ENCODE measurements at regions not wholly inside any gene's neighbourhood (a gene's known extent, or its start where the extent isn't known, plus 50 kb on each side); places are given as distances from the start of the nearest gene placed in this dataset.

GRCh38 chr12:115872919-115873357 is 404.6 kb downstream of the MED13L start:
- TF ChIP-seq CTCF (IDR thresholded peaks at IDR 0.05), result no peak
- H3K27ac Mint-ChIP-seq, result no peak overlapping the region
- DNase-seq (no peak), ATAC-seq (no peak)
- no peak overlapping the region for H3K4me3 Mint-ChIP-seq
- CTCF ChIA-PET, result interaction anchor here (0.9 kb wide), 1 partner anchor 19 kb away, joined by 3 read pairs; no protein-coding TSS in a partner anchor
- no peaks in the 10 kb centered on the region for H3K4me1 Mint-ChIP-seq (ENCODE audit: low read depth)
- no peaks in the 10 kb centered on the region for H3K9me3 Mint-ChIP-seq
- POLR2A ChIA-PET, result interaction anchor here (0.5 kb wide), 1 partner anchor 296 kb away, joined by 3 read pairs; no protein-coding TSS in a partner anchor
- peaks cover 21% of the 10 kb centered on the region for H3K27me3 Mint-ChIP-seq
- no peaks in the 10 kb centered on the region for H3K36me3 Mint-ChIP-seq (ENCODE audit: low read depth)
- intact Hi-C loops (cut with micrococcal nuclease), result no loop called here

GRCh38 chr12:115872212-115872611 is 405.3 kb downstream of the MED13L start:
- H3K4me1 Mint-ChIP-seq (ENCODE audit: low read depth), result no peaks in the 10 kb centered on the region
- H3K9me3 Mint-ChIP-seq, result no peaks in the 10 kb centered on the region
- CTCF ChIA-PET, result interaction anchor here (1.5 kb wide), 1 partner anchor 12 kb away, joined by 4 read pairs; no protein-coding TSS in a partner anchor
- POLR2A ChIA-PET, result no interaction called here
- no peaks in the 10 kb centered on the region for H3K36me3 Mint-ChIP-seq (ENCODE audit: low read depth)
- intact Hi-C loops (cut with micrococcal nuclease), result no loop called here
- no peak for TF ChIP-seq CTCF (IDR thresholded peaks at IDR 0.05)
- peaks cover 21% of the 10 kb centered on the region for H3K27me3 Mint-ChIP-seq
- ATAC-seq (no peak), DNase-seq (no peak)
- no peak overlapping the region for H3K27ac Mint-ChIP-seq
- H3K4me3 Mint-ChIP-seq, result no peak overlapping the region

- intact Hi-C loops (cut with micrococcal nuclease), result no loop called here
- POLR2A ChIA-PET, result no interaction called here
Observed at GRCh38 chr12:115871714-115872113, 405.8 kb downstream of the MED13L start.

GRCh38 chr12:115870510-115870909 is 407.0 kb downstream of the MED13L start:
- no peaks in the 10 kb centered on the region for H3K36me3 Mint-ChIP-seq (ENCODE audit: low read depth)
- peaks cover 18% of the 10 kb centered on the region for H3K27me3 Mint-ChIP-seq
- H3K27ac Mint-ChIP-seq, result no peak overlapping the region
- ChIA-PET CTCF (interaction anchor here (1.4 to 1.5 kb wide), 2 partner anchors 10 to 14 kb away, joined by 3 to 4 read pairs; no protein-coding TSS in a partner anchor), POLR2A (no interaction called here)
- intact Hi-C loops (cut with micrococcal nuclease), result no loop called here
- H3K4me3 Mint-ChIP-seq, result no peak overlapping the region
- DNase-seq (no peak), ATAC-seq (no peak)
- no peak for TF ChIP-seq CTCF (IDR thresholded peaks at IDR 0.05)
- no peaks in the 10 kb centered on the region for H3K9me3 Mint-ChIP-seq
- H3K4me1 Mint-ChIP-seq (ENCODE audit: low read depth), result no peaks in the 10 kb centered on the region

More at GRCh38 chr12:115871714-115872113, 405.8 kb downstream of the MED13L start:
- ATAC-seq, result no peak
- Mint-ChIP-seq H3K9me3 (no peaks in the 10 kb centered on the region), H3K27ac (no peak overlapping the region), H3K4me3 (no peak overlapping the region), H3K36me3 (ENCODE audit: low read depth) (no peaks in the 10 kb centered on the region), H3K4me1 (ENCODE audit: low read depth) (no peaks in the 10 kb centered on the region), H3K27me3 (peaks cover 21% of the 10 kb centered on the region)
- peak; percentile 49 for TF ChIP-seq CTCF (IDR thresholded peaks at IDR 0.05)
- peak; percentile 5 for DNase-seq
- CTCF ChIA-PET, result interaction anchor here (1.4 to 1.5 kb wide), 2 partner anchors 8 to 13 kb away, joined by 3 to 4 read pairs; no protein-coding TSS in a partner anchor

- Mint-ChIP-seq H3K27me3 (peaks cover 18% of the 10 kb centered on the region), H3K4me3 (no peak overlapping the region), H3K27ac (no peak overlapping the region), H3K9me3 (no peaks in the 10 kb centered on the region), H3K36me3 (ENCODE audit: low read depth) (no peaks in the 10 kb centered on the region), H3K4me1 (ENCODE audit: low read depth) (no peaks in the 10 kb centered on the region)
- DNase-seq, result no peak
- ChIA-PET POLR2A (no interaction called here), CTCF (interaction anchor here (1.4 kb wide), 1 partner anchor 10 kb away, joined by 3 read pairs; no protein-coding TSS in a partner anchor)
- intact Hi-C loops (cut with micrococcal nuclease), result no loop called here
- no peak for TF ChIP-seq CTCF (IDR thresholded peaks at IDR 0.05)
- no peak for ATAC-seq
Observed at GRCh38 chr12:115870021-115870420, 407.5 kb downstream of the MED13L start.

All from activated CD8-positive, alpha-beta T cell treated with anti-CD3 and anti-CD28 coated beads for 36 hours (primary cell).